ENCODE measurements at regions not wholly inside any gene's neighbourhood (a gene's known extent, or its start where the extent isn't known, plus 50 kb on each side); places are given as distances from the start of the nearest gene placed in this dataset.

- Mint-ChIP-seq H3K4me1 (no peaks in the 10 kb centered on the region), H3K27ac (no peak overlapping the region), H3K4me3 (no peak overlapping the region), H3K27me3 (ENCODE audit: low read depth) (no peaks in the 10 kb centered on the region; the same call in 1 of the 2 replicates), H3K9me3 (peaks cover 18 to 20% of the 10 kb centered on the region in 2 experiments), H3K36me3 (ENCODE audit: insufficient read depth in 1 of 3, low read depth in 3 of 3) (peaks cover 2 to 9% (median 3%) of the 10 kb centered on the region in 3 experiments; a peak in 5 of 7 replicates)
- H3K18ac ChIP-seq (ENCODE audit: insufficient read length, low read depth, low read length) = no peak overlapping the region
- no peaks in the 10 kb centered on the region for H3K79me2 ChIP-seq (ENCODE audit: insufficient read depth, low read length)
- H3K4me2 ChIP-seq (ENCODE audit: insufficient read depth, insufficient read length, low read length) = no peak overlapping the region
- no peaks in the 10 kb centered on the region for H3K9me3 ChIP-seq (ENCODE audit: control insufficient read depth, low read depth, low read length)
- H3K23ac ChIP-seq (ENCODE audit: insufficient read length, low read depth, low read length) = no peak overlapping the region
- no peak overlapping the region for H3K14ac ChIP-seq (ENCODE audit: insufficient read depth, low read length)
- H4K91ac ChIP-seq (ENCODE audit: insufficient read length, low read depth, low read length) = no peak overlapping the region
- no peaks in the 10 kb centered on the region for H4K20me1 ChIP-seq (ENCODE audit: control insufficient read depth, insufficient read depth, insufficient read length)
- no peak overlapping the region for H4K8ac ChIP-seq (replicated peaks; ENCODE audit: insufficient read length, low read depth, low read length)
- no peak for TF ChIP-seq CTCF (conservative IDR thresholded peaks at IDR 0.05)
- no peak overlapping the region for H2BK20ac ChIP-seq (ENCODE audit: low read depth, low read length, poor library complexity, severe bottlenecking)
- H3K9ac ChIP-seq (ENCODE audit: extremely low read depth, insufficient read length, low read length) = no peak overlapping the region
- no peak overlapping the region for H3K27ac ChIP-seq (ENCODE audit: insufficient read length, low read depth, low read length)
- no peak overlapping the region for H3K4ac ChIP-seq (ENCODE audit: low read depth, low read length)
- H3K27me3 ChIP-seq (ENCODE audit: insufficient read depth, low read length) = no peaks in the 10 kb centered on the region
- no peak overlapping the region for H2AFZ ChIP-seq (ENCODE audit: low read length)
- H2AK5ac ChIP-seq (ENCODE audit: insufficient read length, low read length) = no peak overlapping the region
- no peaks in the 10 kb centered on the region for H3K79me1 ChIP-seq (ENCODE audit: insufficient read depth, low read depth, low read length, poor library complexity, severe bottlenecking)
- no peak overlapping the region for H2BK120ac ChIP-seq (ENCODE audit: low read depth, low read length, poor library complexity, severe bottlenecking)
- no peak overlapping the region for H2BK15ac ChIP-seq (ENCODE audit: low read depth, low read length)
- no peak overlapping the region for H3T11ph ChIP-seq (ENCODE audit: low read length)
- no peak overlapping the region for H2BK5ac ChIP-seq (ENCODE audit: insufficient read length, low read length)
- no peaks in the 10 kb centered on the region for H3K23me2 ChIP-seq (ENCODE audit: insufficient read length, low read depth, low read length, poor library complexity, severe bottlenecking)
- no peak overlapping the region for H4K5ac ChIP-seq (ENCODE audit: insufficient read length, low read depth, low read length)
- no peak overlapping the region for H3K56ac ChIP-seq (ENCODE audit: insufficient read length, low read depth, low read length)
- H3K4me1 ChIP-seq (ENCODE audit: insufficient read depth, low read length) = no peaks in the 10 kb centered on the region
- no peak for DNase-seq
- WGBS (ENCODE audit: extremely low coverage, insufficient read length, low lambda C conversion rate) = no CpG with 5 or more reads among the region's 2 CpGs
- H2BK12ac ChIP-seq (ENCODE audit: insufficient read length, low read depth, low read length) = no peak overlapping the region
These were observed 535.2 kb downstream of the ARAP2 start for GRCh38 chr4:35709080-35709479.

Measured in H9 (cell line).